Anterior cingulate cortex (tissue), 58 donors: ENCODE measurements at regions not wholly inside any gene's neighbourhood (a gene's known extent, or its start where the extent isn't known, plus 50 kb on each side); places are given as distances from the start of the nearest gene placed in this dataset.
A peak's percentile ranks its signal among the peaks of the same experiment; 100 is the strongest.
"Not testable (repeated sequence)": the region's sequence is repeated elsewhere in the genome, so short reads cannot be mapped to it uniquely, and the experiment has no call there.

ENCODE experiments used
- DNase-seq, 58 donors: peaks; one replicate each; lab custom pipeline; 2025; lab: John Stamatoyannopoulos, UW

GRCh38 chr2:142721015-142721414, 156.4 kb upstream of the KYNU start:
- no peak for DNase-seq

GRCh38 chr2:142718576-142719155, 158.8 kb upstream of the KYNU start:
- no peak for DNase-seq

- peak in 8 of 58 donors; percentile 2 to 25 (median 7) for DNase-seq
Observed at GRCh38 chr2:142716463-142717242, 160.8 kb upstream of the KYNU start.

GRCh38 chr2:142714600-142714999, 162.9 kb upstream of the KYNU start:
- DNase-seq = no peak

GRCh38 chr2:142710336-142710735, 167.1 kb upstream of the KYNU start:
- no peak for DNase-seq

GRCh38 chr2:142707318-142707717, 170.1 kb upstream of the KYNU start:
- no peak for DNase-seq

- not testable (repeated sequence) for DNase-seq
Observed at GRCh38 chr2:142702397-142702796, 175.1 kb upstream of the KYNU start.

- peak in 1 of 58 donors; percentile 1 for DNase-seq
Observed at GRCh38 chr2:142695350-142696257, 181.9 kb upstream of the KYNU start.

- DNase-seq = no peak
Observed at GRCh38 chr2:142694282-142694681, 183.2 kb upstream of the KYNU start.

GRCh38 chr2:142693171-142693950, 184.1 kb upstream of the KYNU start:
- DNase-seq = no peak

GRCh38 chr2:142688856-142689605, 188.4 kb upstream of the KYNU start:
- no peak for DNase-seq

- DNase-seq = no peak
Observed at GRCh38 chr2:142687509-142687908, 190.0 kb upstream of the KYNU start.

- DNase-seq = no peak
Observed at GRCh38 chr2:142687075-142687474, 190.4 kb upstream of the KYNU start.

- no peak for DNase-seq
Observed at GRCh38 chr2:142684667-142685066, 192.8 kb upstream of the KYNU start.

GRCh38 chr2:142682528-142682927, 194.9 kb upstream of the KYNU start:
- peak in 1 of 58 donors; percentile 8 for DNase-seq

- no peak for DNase-seq
Observed at GRCh38 chr2:142681952-142682351, 195.5 kb upstream of the KYNU start.

- no peak for DNase-seq
Observed at GRCh38 chr2:142678164-142678563, 199.3 kb upstream of the KYNU start.

- no peak for DNase-seq
Observed at GRCh38 chr2:142675398-142675797, 202.1 kb upstream of the KYNU start.

- no peak for DNase-seq
Observed at GRCh38 chr2:142673836-142674235, 203.6 kb upstream of the KYNU start.

- no peak for DNase-seq
Observed at GRCh38 chr2:142672698-142673097, 204.8 kb upstream of the KYNU start.
